IMR-90 (cell line): ENCODE measurements at regions not wholly inside any gene's neighbourhood (a gene's known extent, or its start where the extent isn't known, plus 50 kb on each side); places are given as distances from the start of the nearest gene placed in this dataset.

Experiments
- ATAC-seq: fragments of 200-7000 bp; cut with Tn5 transposase; 2 replicates; pipeline ENCODE4 v1.9.1; 2020; ENCODE audit warnings: low read depth, mild to moderate bottlenecking, moderate library complexity
- BruUV-seq: library from RNA; stranded (reverse); fragments of 400-500 nt; replicated peaks from 2 replicates; lab custom pipeline; 2021; lab: Mats Ljungman, UMichigan
- CTCF ChIA-PET: fragments of 300-600 bp; formaldehyde crosslinking; extraction: SDS; loops from one replicate; lab custom pipeline; 2021; ENCODE audit warnings: antibody characterized with exemption; lab: Yijun Ruan, JAX
- POLR2A ChIA-PET: fragments of 300-600 bp; sonication (Branson Sonifier 250); formaldehyde crosslinking; loops from one replicate; lab custom pipeline; 2022; ENCODE audit warnings: antibody characterized with exemption; ENCODE audit not compliant: unreplicated experiment; lab: Charles Lee
- DNase-seq: peaks from one replicate; pipeline ENCODE4 v3.0.0; 2013
- H2AFZ ChIP-seq: replicated peaks from 2 replicates; pipeline ENCODE3; 2013; ENCODE audit warnings: low read length, mild to moderate bottlenecking; ENCODE audit not compliant: poor library complexity
- H2AK5ac ChIP-seq: 2 replicates; pipeline ENCODE4 v1.6.1; 2013; ENCODE audit warnings: low read depth, low read length, inconsistent platforms
- H2AK9ac ChIP-seq: replicated peaks from 2 replicates; pipeline ENCODE3; 2013; ENCODE audit warnings: mild to moderate bottlenecking, low read depth, low read length, moderate library complexity; ENCODE audit not compliant: poor library complexity
- H2BK120ac ChIP-seq: 2 replicates; pipeline ENCODE4 v1.6.1; 2013; ENCODE audit warnings: low read depth, low read length, inconsistent platforms
- H2BK15ac ChIP-seq: 3 replicates; pipeline ENCODE4 v1.6.1; 2013; ENCODE audit warnings: low read depth, low read length, inconsistent platforms
- H2BK20ac ChIP-seq: 2 replicates; pipeline ENCODE4 v1.6.1; 2013; ENCODE audit warnings: low read depth, mild to moderate bottlenecking, inconsistent platforms, low read length, moderate library complexity
- H2BK5ac ChIP-seq: 2 replicates; pipeline ENCODE4 v1.6.1; 2013; ENCODE audit warnings: mild to moderate bottlenecking, low read depth, low read length, inconsistent platforms; ENCODE audit not compliant: poor library complexity, severe bottlenecking
- H3K14ac ChIP-seq: replicated peaks from 2 replicates; pipeline ENCODE4 v1.6.1; 2013; ENCODE audit warnings: low read depth, low read length, inconsistent platforms
- H3K18ac ChIP-seq: 2 replicates; pipeline ENCODE4 v1.6.1; 2013; ENCODE audit warnings: low read depth, low read length, control low read depth
- H3K23ac ChIP-seq: 2 replicates; pipeline ENCODE4 v1.6.1; 2013; ENCODE audit warnings: low read depth, low read length, inconsistent platforms
- H3K27ac ChIP-seq: 2 replicates; pipeline ENCODE4 v1.5.1; 2013; ENCODE audit warnings: mild to moderate bottlenecking, control low read depth, low read length; ENCODE audit not compliant: insufficient read depth
- H3K27me3 ChIP-seq: 2 replicates; pipeline ENCODE4 v1.6.1; 2013; ENCODE audit warnings: low read length; ENCODE audit not compliant: control insufficient read depth, insufficient read depth
- H3K36me3 ChIP-seq: 2 replicates; pipeline ENCODE4 v1.6.1; 2013; ENCODE audit warnings: low read length, mixed read lengths; ENCODE audit not compliant: control insufficient read depth, insufficient read depth
- H3K4ac ChIP-seq: 2 replicates; pipeline ENCODE4 v1.6.1; 2013; ENCODE audit warnings: low read depth, low read length, inconsistent platforms
- H3K4me1 ChIP-seq: 2 replicates; pipeline ENCODE4 v1.6.1; 2013; ENCODE audit warnings: low read length, mixed read lengths; ENCODE audit not compliant: control insufficient read depth, insufficient read depth
- H3K4me2 ChIP-seq: 2 replicates; pipeline ENCODE4 v1.6.1; 2013; ENCODE audit warnings: low read depth, mild to moderate bottlenecking, control low read depth, low read length, moderate library complexity
- H3K4me3 ChIP-seq: 2 replicates; pipeline ENCODE4 v1.5.1; 2013; ENCODE audit warnings: low read depth, mild to moderate bottlenecking, control low read depth, low read length, moderate library complexity; ENCODE audit not compliant: insufficient read depth
- H3K56ac ChIP-seq: 2 replicates; pipeline ENCODE4 v1.6.1; 2013; ENCODE audit warnings: low read length, inconsistent platforms; ENCODE audit not compliant: insufficient read depth; ENCODE audit errors: extremely low read depth
- H3K79me1 ChIP-seq, 2 experiments: 2 replicates each; pipeline ENCODE4 v1.6.1; 2013; ENCODE audit warnings: low read length in 2 of 2, inconsistent platforms in 1 of 2, low read depth in 1 of 2
- H3K9ac ChIP-seq: 2 replicates; pipeline ENCODE4 v1.6.1; 2013; ENCODE audit warnings: low read depth, low read length, control low read depth
- H3K9me1 ChIP-seq: 2 replicates; pipeline ENCODE4 v1.6.1; 2013; ENCODE audit warnings: low read length, inconsistent platforms; ENCODE audit not compliant: insufficient read depth
- H3K9me3 ChIP-seq: 2 replicates; pipeline ENCODE4 v1.6.1; 2013; ENCODE audit warnings: low read length; ENCODE audit not compliant: control insufficient read depth, insufficient read depth
- H4K20me1 ChIP-seq: 2 replicates; pipeline ENCODE4 v1.6.1; 2013; ENCODE audit warnings: low read length, inconsistent platforms; ENCODE audit not compliant: insufficient read depth
- H4K5ac ChIP-seq: 2 replicates; pipeline ENCODE4 v1.6.1; 2013; ENCODE audit warnings: mild to moderate bottlenecking, low read depth, low read length, control low read depth
- H4K8ac ChIP-seq, 2 experiments: 2 replicates each; pipeline ENCODE4 v1.6.1; 2013; ENCODE audit warnings: low read depth in 2 of 2, low read length in 2 of 2, control low read depth in 1 of 2, inconsistent platforms in 1 of 2
- H4K91ac ChIP-seq: 2 replicates; pipeline ENCODE4 v1.6.1; 2013; ENCODE audit warnings: low read depth, low read length, inconsistent platforms; ENCODE audit not compliant: insufficient read depth
- CEBPB ChIP-seq: IDR thresholded peaks from 2 replicates; pipeline ENCODE4 v1.6.1; 2012; ENCODE audit warnings: low read depth, low read length, improper control_type of control experiment
- CHD1 ChIP-seq: IDR thresholded peaks from 2 replicates; pipeline ENCODE4 v1.6.1; 2012; ENCODE audit warnings: low read depth, low read length, improper control_type of control experiment
- MAZ ChIP-seq: IDR thresholded peaks from 2 replicates; pipeline ENCODE4 v1.6.1; 2012; ENCODE audit warnings: low read depth, mild to moderate bottlenecking, low read length, improper control_type of control experiment, moderate library complexity, borderline replicate concordance
- MXI1 ChIP-seq: IDR thresholded peaks from 2 replicates; pipeline ENCODE4 v1.6.1; 2012; ENCODE audit warnings: low read depth, mild to moderate bottlenecking, low read length, moderate library complexity, borderline replicate concordance
- SMC3 ChIP-seq: fragments of 150-350 bp; IDR thresholded peaks from 2 replicates; pipeline ENCODE4 v1.6.1; 2016; ENCODE audit warnings: low read depth, mild to moderate bottlenecking, antibody characterized with exemption, low read length, moderate library complexity
- USF2 ChIP-seq: fragments of 150-350 bp; IDR thresholded peaks from 2 replicates; pipeline ENCODE4 v1.6.1; 2017; ENCODE audit warnings: mild to moderate bottlenecking, antibody characterized with exemption, low read length, low read depth
- WGBS, 2 experiments: methylation state at CpG; one replicate each; pipeline versions ENCODE4 v1.1.5 to v1.1.7; 2013; ENCODE audit warnings: missing lambda C conversion rate in 2 of 2; ENCODE audit not compliant: insufficient read length in 1 of 2; ENCODE audit errors: extremely low coverage in 2 of 2; 5-methylcytosine and 5-hydroxymethylcytosine counted together
- dilution Hi-C: fragments of 300-500 bp; cut with HindIII; formaldehyde crosslinking; loops from one replicate; pipeline ENCODE4 v1.14.3; 2018; ENCODE audit warnings: low sequenced_read_pairs; ENCODE audit not compliant: unreplicated experiment
- in situ Hi-C: fragments of 300-500 bp; cut with MboI; formaldehyde crosslinking; loops from 3 replicates; pipeline ENCODE4 v1.14.3; 2019; ENCODE audit warnings: low sequenced_read_pairs, inconsistent platforms, mixed read lengths
- intact Hi-C: fragments of 100-400 bp; cut with micrococcal nuclease; formaldehyde crosslinking; loops from 2 replicates; pipeline ENCODE4 v1.10.0; 2022

- Histone ChIP-seq H3K9me1 (no peaks in the 10 kb centered on the region), H2AFZ (no peak overlapping the region), H4K91ac (no peak overlapping the region), H4K8ac (no peak overlapping the region), H3K4me1 (no peaks in the 10 kb centered on the region), H2AK9ac (no peak overlapping the region), H3K36me3 (no peaks in the 10 kb centered on the region), H2BK20ac (no peak overlapping the region), H3K18ac (no peak overlapping the region), H3K23ac (no peak overlapping the region), H2BK15ac (no peak overlapping the region), H3K9me3 (peaks cover 8% of the 10 kb centered on the region), H3K27me3 (no peaks in the 10 kb centered on the region), H3K14ac (no peak overlapping the region), H3K27ac (no peak overlapping the region), H3K56ac (no peak overlapping the region), H3K4me2 (no peak overlapping the region), H4K20me1 (no peaks in the 10 kb centered on the region), H2BK5ac (no peak overlapping the region), H3K4me3 (no peak overlapping the region), H3K9ac (no peak overlapping the region), H4K5ac (no peak overlapping the region), H3K79me1 (no peaks in the 10 kb centered on the region), H3K4ac (no peak overlapping the region), H2AK5ac (no peak overlapping the region), H2BK120ac (no peak overlapping the region)
- 60% methylated on average over 1 of the region's 4 CpGs; no CpG with 5 or more reads in 1 of the 2 experiments for WGBS, 2 experiments
- intact Hi-C loops = no loop called here
- DNase-seq (no peak), ATAC-seq (no peak)
- ChIA-PET CTCF (no interaction called here), POLR2A (no interaction called here)
- dilution Hi-C loops = no loop called here
- no TSS peak for BruUV-seq
- in situ Hi-C loops = no loop called here
- TF ChIP-seq USF2 (no peak), SMC3 (no peak), MXI1 (no peak), CHD1 (no peak), CEBPB (peak; percentile 19; the same call in 1 of the 2 replicates), MAZ (no peak)
Observed at GRCh38 chr18:71998547-71999097, 545.5 kb downstream of the CBLN2 start.
